ENCODE measurements at regions not wholly inside any gene's neighbourhood (a gene's known extent, or its start where the extent isn't known, plus 50 kb on each side); places are given as distances from the start of the nearest gene placed in this dataset.

- H3K9me3 ChIP-seq (ENCODE audit: control insufficient read depth, insufficient read depth, low read length), result no peaks in the 10 kb centered on the region; the same call in 1 of the 2 replicates
- H2BK120ac ChIP-seq (ENCODE audit: low read depth, low read length), result no peak overlapping the region
- H4K20me1 ChIP-seq (ENCODE audit: insufficient read depth, low read length), result no peaks in the 10 kb centered on the region
- H2BK5ac ChIP-seq (ENCODE audit: low read depth, low read length, poor library complexity, severe bottlenecking), result no peak overlapping the region
- H3K23ac ChIP-seq (ENCODE audit: low read depth, low read length), result no peak overlapping the region
- in situ Hi-C loops (cut with MboI; ENCODE audit: low sequenced_read_pairs) (no loop called here), intact Hi-C loops (cut with micrococcal nuclease) (no loop called here), dilution Hi-C loops (cut with HindIII; ENCODE audit: low sequenced_read_pairs, unreplicated experiment) (no loop called here)
- H3K79me1 ChIP-seq (ENCODE audit: low read depth in 1 of 2, low read length in 2 of 2), result no peaks in the 10 kb centered on the region
- WGBS, 2 experiments (ENCODE audit: extremely low coverage in 2 of 2, insufficient read length in 1 of 2), result 20% methylated on average over 1 of the region's 13 CpGs; no CpG with 5 or more reads in 1 of the 2 experiments
- H3K27me3 ChIP-seq (ENCODE audit: control insufficient read depth, insufficient read depth, low read length), result peaks cover 6% of the 10 kb centered on the region
- no peak overlapping the region for H2AK9ac ChIP-seq (replicated peaks; ENCODE audit: low read depth, low read length, poor library complexity)
- no peaks in the 10 kb centered on the region for H3K36me3 ChIP-seq (ENCODE audit: control insufficient read depth, insufficient read depth, low read length)
- H3K27ac ChIP-seq (ENCODE audit: insufficient read depth, low read length), result no peak overlapping the region
- TF ChIP-seq ELK1 (IDR thresholded peaks at IDR 0.05; ENCODE audit: borderline replicate concordance, low read depth, low read length) (no peak), NFE2L2 (IDR thresholded peaks at IDR 0.05; ENCODE audit: low read depth, low read length) (no peak), RCOR1 (IDR thresholded peaks at IDR 0.05; ENCODE audit: insufficient replicate concordance, low read length) (no peak), MAFK (IDR thresholded peaks at IDR 0.05; ENCODE audit: low read depth, low read length) (no peak), BHLHE40 (IDR thresholded peaks at IDR 0.05; ENCODE audit: low read depth, low read length) (no peak), RFX5 (IDR thresholded peaks at IDR 0.05; ENCODE audit: low read depth, low read length) (no peak), MXI1 (IDR thresholded peaks at IDR 0.05; ENCODE audit: borderline replicate concordance, low read depth, low read length) (no peak), RAD21 (IDR thresholded peaks at IDR 0.05; ENCODE audit: low read length) (no peak), CHD1 (IDR thresholded peaks at IDR 0.05; ENCODE audit: low read depth, low read length) (no peak), SMC3 (IDR thresholded peaks at IDR 0.05; ENCODE audit: low read depth, low read length) (no peak), POLR2A (IDR thresholded peaks at IDR 0.05; ENCODE audit: low read depth, low read length) (no peak), CEBPB (IDR thresholded peaks at IDR 0.05; ENCODE audit: low read depth, low read length) (no peak), MAZ (IDR thresholded peaks at IDR 0.05; ENCODE audit: borderline replicate concordance, low read depth, low read length) (no peak), FOS (IDR thresholded peaks at IDR 0.05; ENCODE audit: low read depth, low read length) (no peak)
- TF ChIP-seq, protein P1, sequence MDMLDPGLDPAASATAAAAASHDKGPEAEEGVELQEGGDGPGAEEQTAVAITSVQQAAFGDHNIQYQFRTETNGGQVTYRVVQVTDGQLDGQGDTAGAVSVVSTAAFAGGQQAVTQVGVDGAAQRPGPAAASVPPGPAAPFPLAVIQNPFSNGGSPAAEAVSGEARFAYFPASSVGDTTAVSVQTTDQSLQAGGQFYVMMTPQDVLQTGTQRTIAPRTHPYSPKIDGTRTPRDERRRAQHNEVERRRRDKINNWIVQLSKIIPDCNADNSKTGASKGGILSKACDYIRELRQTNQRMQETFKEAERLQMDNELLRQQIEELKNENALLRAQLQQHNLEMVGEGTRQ (IDR thresholded peaks at IDR 0.05; ENCODE audit: low read depth, low read length), result no peak
- TF ChIP-seq, protein P2, sequence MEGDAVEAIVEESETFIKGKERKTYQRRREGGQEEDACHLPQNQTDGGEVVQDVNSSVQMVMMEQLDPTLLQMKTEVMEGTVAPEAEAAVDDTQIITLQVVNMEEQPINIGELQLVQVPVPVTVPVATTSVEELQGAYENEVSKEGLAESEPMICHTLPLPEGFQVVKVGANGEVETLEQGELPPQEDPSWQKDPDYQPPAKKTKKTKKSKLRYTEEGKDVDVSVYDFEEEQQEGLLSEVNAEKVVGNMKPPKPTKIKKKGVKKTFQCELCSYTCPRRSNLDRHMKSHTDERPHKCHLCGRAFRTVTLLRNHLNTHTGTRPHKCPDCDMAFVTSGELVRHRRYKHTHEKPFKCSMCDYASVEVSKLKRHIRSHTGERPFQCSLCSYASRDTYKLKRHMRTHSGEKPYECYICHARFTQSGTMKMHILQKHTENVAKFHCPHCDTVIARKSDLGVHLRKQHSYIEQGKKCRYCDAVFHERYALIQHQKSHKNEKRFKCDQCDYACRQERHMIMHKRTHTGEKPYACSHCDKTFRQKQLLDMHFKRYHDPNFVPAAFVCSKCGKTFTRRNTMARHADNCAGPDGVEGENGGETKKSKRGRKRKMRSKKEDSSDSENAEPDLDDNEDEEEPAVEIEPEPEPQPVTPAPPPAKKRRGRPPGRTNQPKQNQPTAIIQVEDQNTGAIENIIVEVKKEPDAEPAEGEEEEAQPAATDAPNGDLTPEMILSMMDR (conservative IDR thresholded peaks at IDR 0.05; ENCODE audit: low read depth, low read length), result no peak
- H3K9ac ChIP-seq (ENCODE audit: low read depth, low read length), result no peak overlapping the region
- H3K18ac ChIP-seq (ENCODE audit: low read depth, low read length), result no peak overlapping the region
- ATAC-seq (ENCODE audit: low read depth) (no peak), DNase-seq (no peak)
- no peak overlapping the region for H2BK20ac ChIP-seq (ENCODE audit: low read depth, low read length)
- no peak overlapping the region for H4K5ac ChIP-seq (ENCODE audit: low read depth, low read length)
- POLR2A ChIA-PET (ENCODE audit: unreplicated experiment), result no interaction called here
- no TSS peak for BruUV-seq (replicated peaks)
- H2BK15ac ChIP-seq (ENCODE audit: low read depth, low read length), result no peak overlapping the region
- CTCF ChIA-PET, result no interaction called here
- no peaks in the 10 kb centered on the region for H3K9me1 ChIP-seq (ENCODE audit: insufficient read depth, low read length)
- no peak overlapping the region for H4K8ac ChIP-seq (ENCODE audit: low read depth in 2 of 2, low read length in 2 of 2)
- no peak overlapping the region for H3K4me3 ChIP-seq (ENCODE audit: insufficient read depth, low read depth, low read length)
- H3K4me2 ChIP-seq (ENCODE audit: low read depth, low read length), result no peak overlapping the region
- H3K14ac ChIP-seq (replicated peaks; ENCODE audit: low read depth, low read length), result no peak overlapping the region
- no peak overlapping the region for H3K4ac ChIP-seq (ENCODE audit: low read depth, low read length)
- H3K4me1 ChIP-seq (ENCODE audit: control insufficient read depth, insufficient read depth, low read length), result no peaks in the 10 kb centered on the region
- no peak overlapping the region for H2AFZ ChIP-seq (replicated peaks; ENCODE audit: low read length, poor library complexity)
- H4K91ac ChIP-seq (ENCODE audit: insufficient read depth, low read depth, low read length), result no peak overlapping the region
- no peak overlapping the region for H3K56ac ChIP-seq (ENCODE audit: extremely low read depth, insufficient read depth, low read length)
- no peak overlapping the region for H2AK5ac ChIP-seq (ENCODE audit: low read depth, low read length)
Observed at GRCh38 chr18:76771192-76771799, 51.1 kb upstream of the ZNF236 start.

All from IMR-90 (cell line).